HFF-Myc (cell line): ENCODE measurements at regions not wholly inside any gene's neighbourhood (a gene's known extent, or its start where the extent isn't known, plus 50 kb on each side); places are given as distances from the start of the nearest gene placed in this dataset.
"Not testable (repeated sequence)": the region's sequence is repeated elsewhere in the genome, so short reads cannot be mapped to it uniquely, and the experiment has no call there.

Experiments
- DNase-seq: peaks from one replicate; pipeline ENCODE4 v3.0.0-alpha.2; 2011; ENCODE audit warnings: low read depth; ENCODE audit errors: extremely low read depth
- H3K4me3 ChIP-seq: replicated peaks from 2 replicates; pipeline ENCODE4 v1.5.1; 2011; ENCODE audit warnings: low read depth, mild to moderate bottlenecking, control low read depth, low read length
- CTCF ChIP-seq: IDR thresholded peaks from 2 replicates; pipeline ENCODE4 v1.5.1; 2012; ENCODE audit warnings: mild to moderate bottlenecking, low read depth, low read length, control low read depth; ENCODE audit errors: missing control alignments

GRCh38 chr1:208731981-208732821, 488.0 kb upstream of the PLXNA2 start:
- TF ChIP-seq CTCF, result no peak
- no peak for DNase-seq
- H3K4me3 ChIP-seq, result no peak overlapping the region

GRCh38 chr1:208737161-208737560, 493.0 kb upstream of the PLXNA2 start:
- H3K4me3 ChIP-seq, result no peak overlapping the region
- TF ChIP-seq CTCF, result no peak
- DNase-seq, result no peak

- no peak for DNase-seq
- no peak for TF ChIP-seq CTCF
- H3K4me3 ChIP-seq, result no peak overlapping the region
Observed at GRCh38 chr1:208737922-208738321, 493.7 kb upstream of the PLXNA2 start.

GRCh38 chr1:208739636-208740035, 495.5 kb upstream of the PLXNA2 start:
- DNase-seq, H3K4me3 ChIP-seq: not testable (repeated sequence)

GRCh38 chr1:208741296-208741695, 497.1 kb upstream of the PLXNA2 start:
- DNase-seq, result no peak
- H3K4me3 ChIP-seq, result no peak overlapping the region
- no peak for TF ChIP-seq CTCF

GRCh38 chr1:208743361-208743760, 499.2 kb upstream of the PLXNA2 start:
- TF ChIP-seq CTCF, result no peak
- no peak overlapping the region for H3K4me3 ChIP-seq
- DNase-seq, result no peak

GRCh38 chr1:208747979-208748378, 503.8 kb upstream of the PLXNA2 start:
- no peak for DNase-seq
- TF ChIP-seq CTCF, result no peak
- H3K4me3 ChIP-seq, result no peak overlapping the region
